DMS53 treated with DMSO at 0.1 percent for 48 hours (cell line): ENCODE measurements at regions not wholly inside any gene's neighbourhood (a gene's known extent, or its start where the extent isn't known, plus 50 kb on each side); places are given as distances from the start of the nearest gene placed in this dataset.
A peak's percentile ranks its signal among the peaks of the same experiment; 100 is the strongest.
"Not testable (repeated sequence)": the region's sequence is repeated elsewhere in the genome, so short reads cannot be mapped to it uniquely, and the experiment has no call there.

Experiments
- DNase-seq: peaks from one replicate; lab custom pipeline; 2025; ENCODE audit not compliant: unreplicated experiment; lab: John Stamatoyannopoulos, UW

DNA sequence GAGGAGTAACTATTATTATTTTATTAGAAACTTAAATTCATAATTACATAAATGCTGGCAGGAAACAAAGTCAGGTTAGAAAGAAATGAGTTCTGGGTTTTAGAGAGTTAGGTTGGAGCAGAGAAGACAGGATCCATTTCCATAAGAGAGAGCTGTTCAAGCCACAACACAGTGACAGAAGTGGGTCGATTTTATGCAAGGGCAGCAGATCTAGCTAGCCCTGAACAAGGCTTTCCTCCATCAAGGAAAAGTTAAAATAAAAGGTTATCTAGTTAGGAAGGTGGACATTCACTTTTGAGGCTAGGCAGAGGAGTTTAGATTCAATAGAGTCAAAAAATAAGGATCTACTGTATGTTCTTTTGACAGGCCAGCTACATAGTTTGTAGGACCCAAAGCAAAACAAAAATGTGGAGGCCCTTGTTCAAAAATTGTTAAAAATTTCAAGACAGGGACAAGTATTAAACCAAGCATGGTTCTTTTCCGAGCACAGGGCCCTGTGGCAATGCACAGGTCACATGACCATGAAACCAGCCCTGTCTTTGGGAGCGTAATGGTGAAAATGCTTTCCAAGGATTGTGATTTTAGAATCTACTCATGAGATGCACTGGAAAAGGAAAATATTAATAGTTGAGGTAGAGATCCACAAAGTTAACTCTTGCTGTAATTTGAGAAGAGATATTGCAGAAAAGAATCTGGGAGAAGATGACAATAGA, 91.2 kb upstream of the CREB1 start:
- no peak for DNase-seq

DNA sequence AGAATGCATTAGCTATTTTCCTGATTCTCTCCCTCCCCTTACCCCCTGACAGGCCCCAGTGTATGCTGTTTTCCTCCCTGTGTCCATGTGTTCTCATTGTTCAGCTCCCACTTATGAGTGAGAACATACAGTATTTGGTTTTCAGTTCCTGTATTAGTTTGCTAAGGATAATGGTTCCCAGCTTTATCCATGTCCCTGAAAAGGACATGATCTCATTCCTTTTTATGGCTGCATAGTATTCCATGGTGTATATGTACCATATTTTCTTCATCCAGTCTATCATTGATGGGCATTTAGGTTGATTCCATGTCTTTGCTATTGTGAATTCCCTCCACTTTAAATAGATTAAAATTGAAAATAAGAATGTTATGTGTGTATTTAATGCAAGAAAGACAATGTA, 89.9 kb upstream of the CREB1 start:
- DNase-seq, result not testable (repeated sequence)

DNA sequence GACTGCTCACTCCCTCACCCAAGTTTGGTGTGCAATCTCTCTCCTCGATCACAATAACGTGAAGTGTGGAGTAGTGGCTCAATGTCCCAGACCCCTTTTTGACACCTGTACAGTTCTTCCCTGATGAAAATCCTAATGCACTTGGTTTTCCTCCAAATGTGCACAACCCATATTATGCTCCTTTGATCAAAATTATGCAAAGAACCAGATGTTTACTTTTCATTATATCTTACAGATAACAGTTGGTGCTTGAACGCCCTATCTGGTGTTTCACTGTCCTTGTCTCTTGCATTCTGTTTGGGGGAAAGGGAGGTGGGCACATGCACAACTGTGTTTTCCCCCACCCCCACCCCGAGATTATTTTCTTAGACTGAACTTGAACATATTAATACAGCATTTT, 85.0 kb upstream of the CREB1 start:
- DNase-seq, result no peak

DNA sequence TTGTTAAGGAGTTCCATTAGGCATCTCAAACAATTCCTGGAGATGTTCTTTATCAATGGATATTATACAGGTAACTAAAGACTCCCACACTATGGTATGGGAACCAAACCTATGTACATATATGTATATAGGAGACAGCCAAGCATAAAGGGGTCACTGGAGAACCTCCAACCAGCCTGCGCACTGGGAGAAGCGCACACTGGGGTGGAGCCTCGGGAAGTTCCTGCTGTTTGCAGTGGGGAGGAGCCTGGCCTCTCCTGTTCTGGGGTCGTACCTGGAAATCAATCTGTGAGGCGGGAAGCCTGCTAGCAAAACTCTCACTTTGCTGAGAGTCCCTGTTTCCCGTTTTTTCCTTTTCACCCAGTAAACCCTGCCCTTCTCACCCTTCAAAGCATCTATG, 83.1 kb upstream of the CREB1 start:
- DNase-seq, result no peak

DNA sequence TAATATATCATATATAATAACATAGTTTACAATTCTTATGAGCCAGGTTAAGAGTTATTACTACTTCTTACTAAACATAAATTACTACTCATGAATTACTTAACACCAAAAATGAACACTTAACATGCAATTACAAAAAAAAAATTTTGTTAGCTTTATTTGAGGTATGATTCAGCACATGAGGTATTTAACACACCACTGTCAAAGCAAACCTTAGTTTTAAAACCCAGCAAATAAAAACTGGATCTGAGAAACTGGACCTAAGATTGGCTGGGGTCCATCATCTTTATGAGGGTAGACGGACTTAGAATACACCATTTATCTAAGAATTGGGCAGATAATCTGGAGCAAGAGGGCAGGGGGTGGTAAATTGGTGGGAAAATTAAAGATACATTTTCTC, 81.8 kb upstream of the CREB1 start:
- DNase-seq, result no peak

DNA sequence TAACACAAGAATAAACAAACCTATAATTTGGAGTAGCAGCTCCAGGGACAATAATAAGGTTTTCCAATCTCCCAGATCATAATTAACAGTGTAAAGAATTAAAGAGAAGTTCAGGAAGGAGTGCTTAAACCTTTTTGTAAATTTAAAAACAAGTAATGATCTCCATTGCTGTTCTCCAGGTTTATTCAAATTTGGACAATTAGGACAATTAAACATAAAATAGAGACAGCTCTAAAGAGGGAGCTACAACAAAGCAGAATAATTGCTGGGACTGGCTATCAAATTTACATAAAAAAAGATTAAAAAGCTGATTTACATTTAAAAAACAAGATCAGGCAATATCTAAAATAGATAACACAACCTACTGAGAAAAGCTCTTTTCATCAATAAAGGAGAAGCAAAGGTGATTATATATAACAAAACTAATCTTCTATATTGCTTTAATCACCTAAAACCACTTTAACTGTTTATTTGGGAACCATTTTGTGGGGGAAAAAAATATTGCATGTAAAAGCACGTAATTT, 80.1 kb upstream of the CREB1 start:
- no peak for DNase-seq

DNA sequence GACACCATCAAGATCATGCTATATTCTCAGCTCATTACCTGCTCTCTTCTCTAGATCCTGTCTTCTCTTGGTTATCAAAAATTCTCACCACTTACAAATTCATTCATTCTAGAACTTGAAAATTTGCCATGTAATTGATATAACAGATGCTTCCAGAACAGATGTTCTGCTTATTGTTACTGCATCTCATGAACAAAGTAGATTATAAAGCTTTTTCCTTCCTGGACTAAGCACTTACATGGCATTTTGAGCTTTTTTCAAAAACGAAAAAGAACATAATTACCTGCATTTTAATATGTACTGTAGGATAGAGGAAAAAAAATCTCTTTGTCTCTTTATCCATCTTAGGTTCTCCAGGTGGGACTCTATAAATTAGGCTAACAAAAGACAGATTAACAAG, 79.6 kb upstream of the CREB1 start:
- DNase-seq, result no peak

DNA sequence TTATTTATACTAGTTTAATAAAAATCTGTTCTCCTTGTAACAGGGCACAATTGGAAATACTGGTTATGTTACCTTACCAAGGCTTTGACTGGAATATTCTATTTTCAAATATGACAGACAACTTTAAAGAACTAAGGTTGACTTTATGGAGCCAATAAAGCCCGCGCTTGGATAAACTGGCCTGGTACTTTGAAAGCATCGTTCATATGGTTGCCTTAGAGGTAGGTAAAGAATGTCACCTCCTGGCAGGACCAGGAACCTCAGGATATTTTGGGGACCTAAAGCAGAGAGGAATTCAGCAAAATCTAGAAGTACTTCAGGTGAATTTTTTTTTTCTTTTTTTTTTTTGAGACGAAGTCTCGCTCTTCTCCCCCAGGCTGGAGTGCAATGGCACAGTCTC, 71.2 kb upstream of the CREB1 start:
- no peak for DNase-seq

DNA sequence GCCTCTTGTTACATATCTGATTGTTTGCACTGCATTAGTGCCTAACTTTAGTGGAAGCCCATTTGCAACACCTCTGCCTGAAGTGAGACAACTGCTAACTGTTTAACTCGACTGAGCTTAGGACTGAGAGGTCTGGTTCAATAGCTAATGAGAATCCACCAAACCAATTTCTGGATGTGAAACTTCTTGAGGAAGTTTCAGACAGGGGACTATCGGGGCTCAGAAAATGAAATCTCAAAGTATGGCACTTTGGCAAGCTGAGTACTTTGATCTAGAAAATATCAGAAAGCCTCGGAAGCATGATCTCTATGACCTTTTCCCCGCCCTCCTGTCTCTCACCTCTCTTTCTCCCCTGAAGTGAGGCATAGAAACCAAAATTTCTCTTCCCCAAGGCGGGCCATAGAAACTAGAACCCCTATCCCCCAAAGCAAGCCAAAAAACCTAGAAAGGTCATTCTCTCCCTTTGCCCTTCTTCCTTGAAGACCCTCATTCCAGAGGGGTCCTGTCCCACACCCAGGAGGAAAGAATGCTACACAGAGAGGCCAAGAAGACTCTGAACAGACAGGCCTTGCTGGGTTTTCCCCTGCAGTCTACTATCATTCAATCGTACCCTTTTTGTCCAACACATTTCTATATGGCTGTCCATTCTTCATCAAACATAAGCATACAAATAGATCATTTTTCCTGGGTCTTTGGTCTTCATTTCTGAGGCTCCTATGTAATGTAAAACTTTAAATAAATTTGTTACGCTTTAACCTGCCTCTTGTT, 69.6 kb upstream of the CREB1 start:
- DNase-seq, result no peak

DNA sequence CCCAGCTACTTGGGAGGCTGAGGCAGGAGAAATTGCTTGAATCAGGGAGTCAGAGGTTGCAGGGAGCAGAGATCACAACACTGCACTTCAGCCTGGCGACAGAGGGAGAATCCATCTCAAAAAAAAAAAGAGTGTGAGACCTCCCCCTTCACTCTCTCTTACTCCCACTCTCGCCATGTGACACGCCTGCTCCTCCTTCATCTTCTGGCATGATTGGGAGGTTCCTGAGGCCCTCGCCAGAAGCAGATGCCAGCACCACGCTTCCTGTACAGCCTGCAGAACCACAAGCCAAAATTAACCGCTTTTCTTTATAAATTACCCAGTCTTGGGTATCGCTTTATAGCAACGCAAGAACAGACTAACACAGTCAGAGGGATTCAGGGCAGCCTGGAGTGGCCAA, 66.3 kb upstream of the CREB1 start:
- no peak for DNase-seq

DNA sequence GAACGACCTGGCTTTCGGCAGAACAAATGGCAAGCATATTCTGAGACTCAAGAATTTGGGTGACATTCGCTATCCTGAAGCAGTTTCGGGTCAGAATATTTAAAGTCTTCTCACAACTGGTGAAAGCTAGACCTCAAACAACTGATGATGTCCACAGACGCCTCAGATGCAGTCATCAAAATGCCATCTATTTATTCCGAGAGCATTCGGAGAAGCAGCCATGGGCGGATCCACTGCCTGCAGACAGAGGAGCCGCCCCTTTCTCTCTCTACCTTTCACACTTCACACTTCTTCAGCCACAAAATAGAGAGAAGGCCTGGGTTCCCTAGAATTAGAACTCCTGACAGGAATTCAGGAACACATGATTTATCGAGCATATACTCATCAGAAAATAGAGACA, 65.8 kb upstream of the CREB1 start:
- DNase-seq, result no peak

DNA sequence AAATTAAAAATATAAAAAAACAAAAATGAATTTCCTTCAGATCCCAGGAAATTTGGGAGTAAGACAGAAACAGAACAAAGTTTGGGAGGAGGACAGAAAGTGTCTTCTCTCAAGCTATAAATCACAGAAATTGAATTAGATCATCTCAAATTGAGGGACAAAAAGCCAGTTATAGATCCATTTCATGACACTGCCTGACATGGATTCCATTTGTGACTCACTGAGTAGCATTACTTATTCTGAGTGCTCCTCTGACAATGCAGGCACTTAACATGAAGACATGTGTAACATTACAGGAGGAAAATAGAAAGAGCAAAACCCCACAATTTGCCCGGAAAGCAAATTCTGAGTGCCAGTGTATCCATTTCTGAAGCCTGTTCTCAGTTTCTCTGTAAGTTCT, 63.9 kb upstream of the CREB1 start:
- DNase-seq, result no peak

DNA sequence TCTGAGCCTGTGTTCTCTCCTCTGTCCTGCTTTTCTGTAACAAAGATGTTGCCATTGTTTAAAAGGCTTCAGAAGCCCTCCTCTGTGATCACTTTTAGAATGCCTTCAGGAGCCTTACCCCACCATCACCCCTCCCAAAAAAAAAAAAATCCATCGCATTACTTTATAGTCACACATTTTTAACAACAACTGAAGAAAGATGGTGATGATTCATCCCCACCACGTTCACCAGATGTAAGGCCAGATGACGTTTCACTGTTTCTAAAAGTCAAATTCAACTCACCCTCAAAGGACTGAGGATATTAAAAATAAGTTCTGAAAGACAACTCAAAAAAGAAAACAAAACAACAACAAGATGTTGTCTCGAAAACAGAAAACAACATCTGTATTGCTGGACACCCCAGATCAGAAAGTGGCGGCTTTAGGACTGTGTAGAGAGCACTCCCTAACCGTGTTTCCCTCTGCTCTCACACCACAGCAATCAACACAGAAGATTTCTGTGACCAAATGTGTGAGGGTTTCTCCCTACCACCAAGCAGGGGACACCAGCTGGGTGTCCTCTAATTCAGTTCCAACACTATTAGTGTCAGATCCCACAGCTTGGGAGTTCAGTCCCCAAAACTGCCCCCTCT, 61.9 kb upstream of the CREB1 start:
- no peak for DNase-seq

DNA sequence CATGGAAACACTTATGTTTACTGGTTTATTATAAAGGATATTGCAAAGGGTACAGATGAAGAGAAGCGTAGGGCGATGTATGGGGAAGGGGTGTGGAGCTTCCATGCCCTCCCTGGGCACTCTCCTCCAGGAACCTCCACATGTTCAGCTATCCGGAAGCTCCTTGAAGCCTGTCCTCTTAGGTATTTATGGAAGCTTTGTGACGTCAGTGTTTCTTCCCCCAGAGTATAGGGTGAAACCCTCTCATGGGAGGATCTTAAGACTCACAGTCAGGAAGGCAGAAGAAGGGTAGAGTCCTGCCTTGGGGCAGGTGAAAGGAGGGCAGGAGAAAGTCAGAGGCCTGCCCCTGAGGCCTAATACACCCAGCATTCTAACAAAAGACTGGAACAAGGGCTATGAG, 61.3 kb upstream of the CREB1 start:
- DNase-seq, result no peak

DNA sequence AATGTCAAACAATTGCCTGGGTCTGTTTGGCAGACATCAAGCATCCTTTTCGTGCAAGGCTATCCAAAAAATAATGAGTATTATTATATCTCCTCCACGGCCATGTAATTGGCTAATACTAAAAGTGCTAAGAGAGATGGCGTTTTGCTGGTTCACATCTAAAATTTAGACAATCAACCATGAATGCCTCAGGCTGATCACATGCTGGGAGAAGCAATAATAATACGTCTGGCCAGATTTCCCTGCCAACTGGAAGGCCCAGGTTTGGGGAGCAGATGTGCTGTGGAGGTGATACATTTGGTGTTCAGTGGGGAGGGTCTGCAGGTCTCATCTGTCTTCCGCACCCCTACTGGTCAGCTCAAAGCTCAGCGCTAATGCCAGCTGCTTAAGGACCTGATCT, 60.3 kb upstream of the CREB1 start:
- DNase-seq, result no peak

DNA sequence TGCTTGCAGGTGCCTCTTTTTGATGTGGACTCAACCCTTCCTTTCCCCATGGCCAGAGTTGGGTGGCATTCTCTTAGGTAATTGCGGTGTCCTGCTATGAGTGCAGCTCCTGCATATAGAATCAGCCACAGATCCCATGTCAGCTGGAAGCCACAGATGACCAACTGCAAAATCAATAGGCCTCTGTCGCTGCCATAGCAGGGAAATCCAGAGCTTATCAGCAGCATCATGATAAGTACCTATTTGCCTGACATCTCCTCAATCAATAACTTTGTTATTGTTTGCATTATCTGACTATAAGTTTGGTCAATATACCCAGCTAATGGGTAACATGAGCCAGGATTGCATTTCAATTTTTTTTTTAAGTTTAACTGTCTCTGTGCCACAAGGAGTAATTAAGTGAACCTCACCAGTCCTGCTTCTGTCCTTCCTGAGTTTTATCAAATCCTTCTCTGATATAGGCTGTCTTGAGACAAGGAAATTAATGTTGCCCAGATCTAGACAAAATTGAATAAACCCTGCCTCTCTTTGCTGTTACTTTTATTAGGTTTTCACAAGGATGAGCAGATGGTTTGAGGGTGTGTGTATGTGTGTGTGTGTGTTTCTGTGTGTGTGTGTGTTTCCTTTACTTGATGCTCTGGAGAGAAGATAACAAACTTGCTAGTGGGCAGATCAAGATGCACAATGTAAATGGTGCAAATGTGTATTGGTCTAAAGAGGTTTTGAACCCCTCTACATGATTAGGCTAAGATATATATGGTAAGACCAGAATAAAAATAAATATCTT, 59.6 kb upstream of the CREB1 start:
- no peak for DNase-seq

DNA sequence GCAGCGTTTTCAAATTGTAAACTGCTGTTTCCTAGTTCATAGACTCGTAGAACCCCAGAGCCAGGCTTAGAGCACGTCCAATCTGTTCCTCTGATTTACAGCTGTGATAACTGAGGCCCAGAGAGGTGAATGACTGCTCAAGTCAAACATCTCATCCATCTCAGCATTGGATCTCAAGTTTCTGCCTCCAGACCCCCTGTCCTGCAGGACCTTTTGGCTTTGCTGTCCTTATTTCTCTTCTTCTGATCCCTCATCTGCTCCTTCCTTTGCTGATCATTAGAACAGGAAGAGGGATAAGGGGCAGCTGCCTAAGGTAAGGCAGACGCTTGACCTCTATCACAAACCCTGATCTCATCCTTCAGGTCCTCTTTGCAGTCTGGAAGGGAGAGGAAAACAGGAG, 58.5 kb upstream of the CREB1 start:
- DNase-seq, result no peak

DNA sequence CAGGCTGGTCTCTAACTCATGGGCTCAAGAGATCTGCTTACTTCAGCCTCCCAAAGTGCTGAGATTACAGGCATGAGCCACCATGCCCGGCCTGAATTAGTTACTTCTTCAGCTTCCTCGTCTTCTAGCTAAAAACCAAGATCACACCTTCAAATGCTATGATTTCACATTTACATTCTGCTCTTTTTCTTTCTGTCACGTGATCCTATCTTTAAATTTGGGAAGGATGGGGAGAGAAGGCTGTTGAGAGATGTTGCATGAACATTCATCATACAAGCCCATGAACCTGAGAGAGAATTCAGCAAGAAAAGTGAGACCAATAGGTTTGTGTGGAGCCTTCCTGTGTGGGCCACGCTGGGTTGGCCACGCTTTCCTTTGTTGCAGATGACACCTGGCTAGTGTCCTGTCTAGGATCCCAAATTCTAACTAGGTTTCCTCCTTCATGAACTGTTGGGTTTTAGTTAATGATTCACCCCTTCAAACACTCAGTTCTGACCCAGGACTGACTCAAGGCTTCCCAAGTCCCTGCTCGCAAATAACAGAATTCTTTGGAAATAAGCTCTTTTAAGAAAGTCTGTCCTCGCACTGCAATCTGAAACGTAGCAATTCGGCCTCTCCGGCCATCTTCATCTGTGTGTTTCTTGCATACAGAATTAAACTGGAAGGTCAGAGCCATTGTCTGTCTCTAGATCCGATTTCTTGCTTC, 57.3 kb upstream of the CREB1 start:
- DNase-seq, result no peak

DNA sequence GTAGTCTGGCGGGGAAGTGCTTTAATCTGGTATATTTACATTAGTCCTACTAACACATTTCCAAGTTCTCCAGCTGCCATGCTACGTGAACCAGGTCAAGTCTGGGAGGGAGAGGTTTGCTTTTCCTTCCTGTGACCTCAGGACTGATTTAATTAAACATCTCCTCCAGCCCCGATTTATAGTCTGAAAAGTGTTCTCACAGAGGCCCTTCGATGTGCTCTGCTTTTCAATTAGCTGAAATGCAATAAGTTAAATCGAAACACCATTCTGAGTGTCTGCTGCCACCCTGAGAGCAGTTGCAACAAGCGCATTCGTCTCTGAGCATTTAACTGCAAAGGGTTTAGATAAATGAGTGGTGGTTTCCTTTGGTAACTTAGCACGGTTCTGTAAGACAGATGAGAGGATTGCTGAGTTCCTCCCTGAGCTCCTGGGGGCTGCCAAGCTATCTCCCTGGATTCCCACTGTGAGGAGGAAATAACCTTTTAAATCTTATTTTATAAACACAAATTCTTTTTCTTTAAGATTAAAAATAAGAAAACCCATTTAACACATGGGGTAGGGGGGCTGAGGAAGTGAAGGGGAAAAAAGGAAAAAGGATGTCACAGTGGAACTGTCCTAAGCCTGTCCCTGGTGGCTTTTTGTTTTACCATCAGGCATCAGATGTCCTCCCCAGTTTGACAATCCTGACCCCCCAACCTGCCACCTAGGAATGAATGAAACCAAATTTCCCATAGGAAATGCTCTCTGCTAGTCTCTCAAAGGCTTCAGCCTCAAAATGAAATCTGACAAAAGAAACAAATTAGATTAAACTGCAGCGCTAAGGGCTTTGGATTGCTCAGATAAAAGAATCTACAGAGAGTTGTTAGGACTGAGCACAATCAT, 56.5 kb upstream of the CREB1 start:
- DNase-seq, result peak; percentile 81

DNA sequence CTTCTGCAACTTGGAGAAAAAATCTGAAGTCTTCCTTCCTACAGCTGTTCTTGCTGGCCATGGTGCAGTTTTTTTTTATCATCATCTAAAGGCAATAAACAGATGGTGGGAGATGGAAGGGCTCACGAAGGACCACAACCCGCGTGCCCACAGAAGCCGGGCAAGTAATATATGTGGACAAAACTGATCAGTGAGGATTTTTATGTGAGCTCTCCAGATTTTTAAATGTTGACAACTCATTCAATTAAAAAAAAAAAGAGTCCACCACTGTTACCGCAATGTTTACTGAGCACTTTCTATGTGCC, 55.9 kb upstream of the CREB1 start:
- no peak for DNase-seq
